RPMI8226 (cell line): ENCODE measurements at regions not wholly inside any gene's neighbourhood (a gene's known extent, or its start where the extent isn't known, plus 50 kb on each side); places are given as distances from the start of the nearest gene placed in this dataset.

Experiments used
- DNase-seq: peaks from one replicate; pipeline ENCODE4 v3.0.0-alpha.2; 2015

- DNase-seq, result no peak
Measured at GRCh38 chr17:73819440-73820395, 175.5 kb upstream of the SDK2 start.

GRCh38 chr17:73820686-73821448 lies 176.6 kb upstream of the SDK2 start:
- DNase-seq, result peak; percentile 25

GRCh38 chr17:73821665-73822064 lies 177.4 kb upstream of the SDK2 start:
- DNase-seq, result no peak

- no peak for DNase-seq
Measured at GRCh38 chr17:73822371-73822770, 178.1 kb upstream of the SDK2 start.

- DNase-seq, result no peak
Measured at GRCh38 chr17:73823684-73824083, 179.4 kb upstream of the SDK2 start.

GRCh38 chr17:73824321-73824720 lies 180.1 kb upstream of the SDK2 start:
- no peak for DNase-seq

GRCh38 chr17:73826181-73826871 lies 182.1 kb upstream of the SDK2 start:
- no peak for DNase-seq

- DNase-seq, result no peak
Measured at GRCh38 chr17:73826872-73827228, 182.6 kb upstream of the SDK2 start.

- no peak for DNase-seq
Measured at GRCh38 chr17:73827627-73828291, 183.5 kb upstream of the SDK2 start.

- no peak for DNase-seq
Measured at GRCh38 chr17:73829676-73830280, 185.5 kb upstream of the SDK2 start.

- DNase-seq, result no peak
Measured at GRCh38 chr17:73831699-73832098, 187.5 kb upstream of the SDK2 start.

GRCh38 chr17:73833775-73834488 lies 189.7 kb upstream of the SDK2 start:
- DNase-seq, result no peak

- no peak for DNase-seq
Measured at GRCh38 chr17:73834684-73835343, 190.6 kb upstream of the SDK2 start.

- DNase-seq, result no peak
Measured at GRCh38 chr17:73835605-73836004, 191.4 kb upstream of the SDK2 start.

- no peak for DNase-seq
Measured at GRCh38 chr17:73838815-73839214, 194.6 kb upstream of the SDK2 start.

- no peak for DNase-seq
Measured at GRCh38 chr17:73840829-73841228, 196.6 kb upstream of the SDK2 start.

GRCh38 chr17:73841431-73842060 lies 197.3 kb upstream of the SDK2 start:
- no peak for DNase-seq

- no peak for DNase-seq
Measured at GRCh38 chr17:73847952-73848351, 203.7 kb upstream of the SDK2 start.

GRCh38 chr17:73850426-73850825 lies 206.2 kb upstream of the SDK2 start:
- no peak for DNase-seq

GRCh38 chr17:73851091-73851490 lies 206.8 kb upstream of the SDK2 start:
- no peak for DNase-seq

- DNase-seq, result no peak
Measured at GRCh38 chr17:73851921-73852320, 207.7 kb upstream of the SDK2 start.
